IMR-90 (cell line): ENCODE measurements at regions not wholly inside any gene's neighbourhood (a gene's known extent, or its start where the extent isn't known, plus 50 kb on each side); places are given as distances from the start of the nearest gene placed in this dataset.

Source experiments
- ATAC-seq: fragments of 200-7000 bp; cut with Tn5 transposase; 2 replicates; pipeline ENCODE4 v1.9.1; 2020; ENCODE audit warnings: low read depth, mild to moderate bottlenecking, moderate library complexity
- BruUV-seq: library from RNA; stranded (reverse); fragments of 400-500 nt; replicated peaks from 2 replicates; lab custom pipeline; 2021; lab: Mats Ljungman, UMichigan
- CTCF ChIA-PET: fragments of 300-600 bp; formaldehyde crosslinking; extraction: SDS; loops from one replicate; lab custom pipeline; 2021; ENCODE audit warnings: antibody characterized with exemption; lab: Yijun Ruan, JAX
- POLR2A ChIA-PET: fragments of 300-600 bp; sonication (Branson Sonifier 250); formaldehyde crosslinking; loops from one replicate; lab custom pipeline; 2022; ENCODE audit warnings: antibody characterized with exemption; ENCODE audit not compliant: unreplicated experiment; lab: Charles Lee
- DNase-seq: peaks from one replicate; pipeline ENCODE4 v3.0.0; 2013
- H2AFZ ChIP-seq: replicated peaks from 2 replicates; pipeline ENCODE3; 2013; ENCODE audit warnings: low read length, mild to moderate bottlenecking; ENCODE audit not compliant: poor library complexity
- H2AK5ac ChIP-seq: 2 replicates; pipeline ENCODE4 v1.6.1; 2013; ENCODE audit warnings: low read depth, low read length, inconsistent platforms
- H2AK9ac ChIP-seq: replicated peaks from 2 replicates; pipeline ENCODE3; 2013; ENCODE audit warnings: mild to moderate bottlenecking, low read depth, low read length, moderate library complexity; ENCODE audit not compliant: poor library complexity
- H2BK120ac ChIP-seq: 2 replicates; pipeline ENCODE4 v1.6.1; 2013; ENCODE audit warnings: low read depth, low read length, inconsistent platforms
- H2BK15ac ChIP-seq: 3 replicates; pipeline ENCODE4 v1.6.1; 2013; ENCODE audit warnings: low read depth, low read length, inconsistent platforms
- H2BK20ac ChIP-seq: 2 replicates; pipeline ENCODE4 v1.6.1; 2013; ENCODE audit warnings: low read depth, mild to moderate bottlenecking, inconsistent platforms, low read length, moderate library complexity
- H2BK5ac ChIP-seq: 2 replicates; pipeline ENCODE4 v1.6.1; 2013; ENCODE audit warnings: mild to moderate bottlenecking, low read depth, low read length, inconsistent platforms; ENCODE audit not compliant: poor library complexity, severe bottlenecking
- H3K14ac ChIP-seq: replicated peaks from 2 replicates; pipeline ENCODE4 v1.6.1; 2013; ENCODE audit warnings: low read depth, low read length, inconsistent platforms
- H3K18ac ChIP-seq: 2 replicates; pipeline ENCODE4 v1.6.1; 2013; ENCODE audit warnings: low read depth, low read length, control low read depth
- H3K23ac ChIP-seq: 2 replicates; pipeline ENCODE4 v1.6.1; 2013; ENCODE audit warnings: low read depth, low read length, inconsistent platforms
- H3K27ac ChIP-seq: 2 replicates; pipeline ENCODE4 v1.5.1; 2013; ENCODE audit warnings: mild to moderate bottlenecking, control low read depth, low read length; ENCODE audit not compliant: insufficient read depth
- H3K27me3 ChIP-seq: 2 replicates; pipeline ENCODE4 v1.6.1; 2013; ENCODE audit warnings: low read length; ENCODE audit not compliant: control insufficient read depth, insufficient read depth
- H3K36me3 ChIP-seq: 2 replicates; pipeline ENCODE4 v1.6.1; 2013; ENCODE audit warnings: low read length, mixed read lengths; ENCODE audit not compliant: control insufficient read depth, insufficient read depth
- H3K4ac ChIP-seq: 2 replicates; pipeline ENCODE4 v1.6.1; 2013; ENCODE audit warnings: low read depth, low read length, inconsistent platforms
- H3K4me1 ChIP-seq: 2 replicates; pipeline ENCODE4 v1.6.1; 2013; ENCODE audit warnings: low read length, mixed read lengths; ENCODE audit not compliant: control insufficient read depth, insufficient read depth
- H3K4me2 ChIP-seq: 2 replicates; pipeline ENCODE4 v1.6.1; 2013; ENCODE audit warnings: low read depth, mild to moderate bottlenecking, control low read depth, low read length, moderate library complexity
- H3K4me3 ChIP-seq: 2 replicates; pipeline ENCODE4 v1.5.1; 2013; ENCODE audit warnings: low read depth, mild to moderate bottlenecking, control low read depth, low read length, moderate library complexity; ENCODE audit not compliant: insufficient read depth
- H3K56ac ChIP-seq: 2 replicates; pipeline ENCODE4 v1.6.1; 2013; ENCODE audit warnings: low read length, inconsistent platforms; ENCODE audit not compliant: insufficient read depth; ENCODE audit errors: extremely low read depth
- H3K79me1 ChIP-seq, 2 experiments: 2 replicates each; pipeline ENCODE4 v1.6.1; 2013; ENCODE audit warnings: low read length in 2 of 2, inconsistent platforms in 1 of 2, low read depth in 1 of 2
- H3K9ac ChIP-seq: 2 replicates; pipeline ENCODE4 v1.6.1; 2013; ENCODE audit warnings: low read depth, low read length, control low read depth
- H3K9me1 ChIP-seq: 2 replicates; pipeline ENCODE4 v1.6.1; 2013; ENCODE audit warnings: low read length, inconsistent platforms; ENCODE audit not compliant: insufficient read depth
- H3K9me3 ChIP-seq: 2 replicates; pipeline ENCODE4 v1.6.1; 2013; ENCODE audit warnings: low read length; ENCODE audit not compliant: control insufficient read depth, insufficient read depth
- H4K20me1 ChIP-seq: 2 replicates; pipeline ENCODE4 v1.6.1; 2013; ENCODE audit warnings: low read length, inconsistent platforms; ENCODE audit not compliant: insufficient read depth
- H4K5ac ChIP-seq: 2 replicates; pipeline ENCODE4 v1.6.1; 2013; ENCODE audit warnings: mild to moderate bottlenecking, low read depth, low read length, control low read depth
- H4K8ac ChIP-seq, 2 experiments: 2 replicates each; pipeline ENCODE4 v1.6.1; 2013; ENCODE audit warnings: low read depth in 2 of 2, low read length in 2 of 2, control low read depth in 1 of 2, inconsistent platforms in 1 of 2
- H4K91ac ChIP-seq: 2 replicates; pipeline ENCODE4 v1.6.1; 2013; ENCODE audit warnings: low read depth, low read length, inconsistent platforms; ENCODE audit not compliant: insufficient read depth
- BHLHE40 ChIP-seq: fragments of 150-350 bp; IDR thresholded peaks from 2 replicates; pipeline ENCODE4 v1.6.1; 2016; ENCODE audit warnings: mild to moderate bottlenecking, low read depth, low read length
- CTCF ChIP-seq: conservative IDR thresholded peaks from 2 replicates; pipeline ENCODE4 v1.5.1; 2012; ENCODE audit warnings: mild to moderate bottlenecking, low read depth, low read length, improper control_type of control experiment
- MAFK ChIP-seq: IDR thresholded peaks from 2 replicates; pipeline ENCODE4 v1.6.1; 2012; ENCODE audit warnings: low read depth, low read length, improper control_type of control experiment
- RAD21 ChIP-seq: IDR thresholded peaks from 2 replicates; pipeline ENCODE4 v1.6.1; 2012; ENCODE audit warnings: low read length, improper control_type of control experiment
- USF2 ChIP-seq: fragments of 150-350 bp; IDR thresholded peaks from 2 replicates; pipeline ENCODE4 v1.6.1; 2017; ENCODE audit warnings: mild to moderate bottlenecking, antibody characterized with exemption, low read length, low read depth
- WGBS, 2 experiments: methylation state at CpG; one replicate each; pipeline versions ENCODE4 v1.1.5 to v1.1.7; 2013; ENCODE audit warnings: missing lambda C conversion rate in 2 of 2; ENCODE audit not compliant: insufficient read length in 1 of 2; ENCODE audit errors: extremely low coverage in 2 of 2; 5-methylcytosine and 5-hydroxymethylcytosine counted together
- dilution Hi-C: fragments of 300-500 bp; cut with HindIII; formaldehyde crosslinking; loops from one replicate; pipeline ENCODE4 v1.14.3; 2018; ENCODE audit warnings: low sequenced_read_pairs; ENCODE audit not compliant: unreplicated experiment
- in situ Hi-C: fragments of 300-500 bp; cut with MboI; formaldehyde crosslinking; loops from 3 replicates; pipeline ENCODE4 v1.14.3; 2019; ENCODE audit warnings: low sequenced_read_pairs, inconsistent platforms, mixed read lengths
- intact Hi-C: fragments of 100-400 bp; cut with micrococcal nuclease; formaldehyde crosslinking; loops from 2 replicates; pipeline ENCODE4 v1.10.0; 2022

- no peaks in the 10 kb centered on the region for H4K20me1 ChIP-seq
- no peak overlapping the region for H3K4ac ChIP-seq
- H3K9me1 ChIP-seq, result no peaks in the 10 kb centered on the region
- no peak overlapping the region for H3K4me2 ChIP-seq
- no peak overlapping the region for H2BK120ac ChIP-seq
- H3K4me1 ChIP-seq, result no peaks in the 10 kb centered on the region
- H4K91ac ChIP-seq, result no peak overlapping the region
- H2BK15ac ChIP-seq, result no peak overlapping the region
- no peak overlapping the region for H2AFZ ChIP-seq
- no peak overlapping the region for H3K18ac ChIP-seq
- dilution Hi-C loops (no loop called here), intact Hi-C loops (no loop called here), in situ Hi-C loops (no loop called here)
- H3K27ac ChIP-seq, result no peak overlapping the region
- no peak overlapping the region for H3K4me3 ChIP-seq
- no peak overlapping the region for H2BK5ac ChIP-seq
- no peak overlapping the region for H2AK9ac ChIP-seq
- no peak overlapping the region for H3K23ac ChIP-seq
- CTCF ChIA-PET, result no interaction called here
- H3K27me3 ChIP-seq, result no peaks in the 10 kb centered on the region
- POLR2A ChIA-PET, result no interaction called here
- H3K14ac ChIP-seq, result no peak overlapping the region
- ATAC-seq (no peak), DNase-seq (no peak)
- no peak overlapping the region for H2AK5ac ChIP-seq
- H4K8ac ChIP-seq, result no peak overlapping the region
- H2BK20ac ChIP-seq, result no peak overlapping the region
- H3K9me3 ChIP-seq, result no peaks in the 10 kb centered on the region
- no TSS peak for BruUV-seq
- H3K9ac ChIP-seq, result no peak overlapping the region
- H3K36me3 ChIP-seq, result no peaks in the 10 kb centered on the region
- WGBS, 2 experiments, result no CpG with 5 or more reads among the region's 1 CpG
- no peak overlapping the region for H4K5ac ChIP-seq
- no peak for TF ChIP-seq MAFK
- TF ChIP-seq RAD21, result no peak
- TF ChIP-seq BHLHE40, result no peak
- no peak for TF ChIP-seq CTCF
- no peak for TF ChIP-seq USF2
- no peaks in the 10 kb centered on the region for H3K79me1 ChIP-seq
- H3K56ac ChIP-seq, result no peak overlapping the region
Observed at GRCh38 chr4:124096290-124096689, 616.2 kb downstream of the ANKRD50 start.
